ENCODE measurements at regions not wholly inside any gene's neighbourhood (a gene's known extent, or its start where the extent isn't known, plus 50 kb on each side); places are given as distances from the start of the nearest gene placed in this dataset.

GRCh38 chr9:134217431-134218210 lies 53.3 kb upstream of the RNU6ATAC start:
- TF ChIP-seq POLR2AphosphoS5 (IDR thresholded peaks at IDR 0.05): no peak
- no peak for TF ChIP-seq POLR2A (IDR thresholded peaks at IDR 0.05; ENCODE audit: low read depth)
- no peak for TF ChIP-seq CTCF (IDR thresholded peaks at IDR 0.05)
- no peak for TF ChIP-seq EP300 (IDR thresholded peaks at IDR 0.05)
- Histone ChIP-seq H3K4me1 (peaks cover 12 to 20% (median 19%) of the 10 kb centered on the region in 4 donors), H3K36me3 (no peaks in the 10 kb centered on the region), H3K27me3 (no peaks in the 10 kb centered on the region), H3K27ac (replicated peaks in 1 of 4) (no peak overlapping the region), H3K9me3 (peaks cover 0 to 6% (median 2%) of the 10 kb centered on the region in 4 donors), H3K4me3 (no peak overlapping the region)
- intact Hi-C loops (cut with DNase I): no loop called here
- 88% methylated on average over 10 of the region's 10 CpGs for WGBS
- no peak for DNase-seq (ENCODE audit: extremely low spot score)

DNA sequence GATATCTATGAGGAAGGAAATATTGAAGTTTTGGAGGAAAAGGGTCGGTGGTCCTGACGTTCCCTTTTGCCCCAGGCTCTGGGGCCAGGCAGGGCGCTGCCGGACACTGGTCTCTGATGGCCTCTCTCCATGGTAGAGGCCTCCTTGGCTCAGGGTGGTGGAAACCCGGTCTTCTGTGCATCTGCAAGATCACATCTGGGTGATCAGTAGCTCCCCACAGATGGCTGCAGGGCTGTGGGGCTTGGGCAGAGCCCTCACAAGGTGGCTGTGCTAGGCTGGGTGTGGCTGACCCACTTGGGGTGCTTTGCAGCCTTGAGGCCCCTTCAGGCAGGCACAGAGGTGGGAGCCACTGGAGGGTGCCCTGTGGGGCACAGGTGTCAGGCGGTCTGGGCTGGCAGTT lies 53.9 kb upstream of the RNU6ATAC start:
- H3K27ac ChIP-seq (replicated peaks in 1 of 4): no peak overlapping the region
- no peak for TF ChIP-seq POLR2A (IDR thresholded peaks at IDR 0.05; ENCODE audit: low read depth)
- TF ChIP-seq EP300 (IDR thresholded peaks at IDR 0.05): no peak
- no peak for TF ChIP-seq CTCF (IDR thresholded peaks at IDR 0.05)
- TF ChIP-seq POLR2AphosphoS5 (IDR thresholded peaks at IDR 0.05): no peak
- H3K4me1 ChIP-seq: peaks cover 12 to 20% (median 19%) of the 10 kb centered on the region in 4 donors
- no peak overlapping the region for H3K4me3 ChIP-seq
- WGBS: 95% methylated on average over 6 of the region's 6 CpGs
- intact Hi-C loops (cut with DNase I): no loop called here
- no peaks in the 10 kb centered on the region for H3K36me3 ChIP-seq
- H3K9me3 ChIP-seq: peaks cover 0 to under 1% (median 0%) of the 10 kb centered on the region in 4 donors
- no peak for DNase-seq (ENCODE audit: extremely low spot score)
- H3K27me3 ChIP-seq: no peaks in the 10 kb centered on the region

GRCh38 chr9:134219646-134220060 lies 55.3 kb upstream of the RNU6ATAC start:
- H3K27me3 ChIP-seq: no peaks in the 10 kb centered on the region
- H3K9me3 ChIP-seq: no peaks in the 10 kb centered on the region
- peaks cover 8 to 19% (median 16%) of the 10 kb centered on the region in 4 donors for H3K4me1 ChIP-seq
- 91% methylated on average over 24 of the region's 24 CpGs for WGBS
- TF ChIP-seq EP300 (IDR thresholded peaks at IDR 0.05) (no peak), CTCF (IDR thresholded peaks at IDR 0.05) (no peak), POLR2AphosphoS5 (IDR thresholded peaks at IDR 0.05) (no peak), POLR2A (IDR thresholded peaks at IDR 0.05; ENCODE audit: low read depth) (no peak)
- intact Hi-C loops (cut with DNase I): no loop called here
- no peak for DNase-seq (ENCODE audit: extremely low spot score)
- no peak overlapping the region for H3K4me3 ChIP-seq
- no peaks in the 10 kb centered on the region for H3K36me3 ChIP-seq
- no peak overlapping the region for H3K27ac ChIP-seq (replicated peaks in 1 of 4)

DNA sequence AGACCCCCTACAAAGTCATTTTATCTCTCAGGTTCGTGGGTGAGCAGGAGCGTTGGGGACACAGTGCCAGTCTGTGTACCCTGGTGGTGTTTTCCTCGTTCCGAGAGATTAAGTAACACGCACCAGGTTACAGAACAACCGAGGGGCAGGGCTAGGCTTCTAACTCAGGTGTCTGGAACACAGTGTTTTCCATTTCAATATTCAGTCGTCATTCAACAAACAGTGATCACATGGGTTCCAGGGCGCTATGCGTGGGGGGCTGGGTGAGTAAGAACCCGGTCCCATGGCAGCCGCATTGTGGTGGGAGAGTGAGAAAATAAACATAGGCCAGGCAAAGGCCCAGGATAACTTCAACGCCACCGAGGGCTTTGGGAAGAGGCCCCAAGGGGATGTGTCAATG lies 55.9 kb upstream of the RNU6ATAC start:
- 92% methylated on average over 11 of the region's 13 CpGs for WGBS
- Histone ChIP-seq H3K9me3 (no peaks in the 10 kb centered on the region), H3K36me3 (no peaks in the 10 kb centered on the region), H3K27me3 (no peaks in the 10 kb centered on the region), H3K4me1 (peaks cover 2 to 12% (median 9%) of the 10 kb centered on the region in 4 donors), H3K27ac (replicated peaks in 1 of 4) (no peak overlapping the region), H3K4me3 (no peak overlapping the region)
- intact Hi-C loops (cut with DNase I): no loop called here
- DNase-seq (ENCODE audit: extremely low spot score): no peak
- TF ChIP-seq POLR2A (IDR thresholded peaks at IDR 0.05; ENCODE audit: low read depth) (no peak), POLR2AphosphoS5 (IDR thresholded peaks at IDR 0.05) (no peak), EP300 (IDR thresholded peaks at IDR 0.05) (no peak), CTCF (IDR thresholded peaks at IDR 0.05) (no peak)
